ENCODE measurements at regions not wholly inside any gene's neighbourhood (a gene's known extent, or its start where the extent isn't known, plus 50 kb on each side); places are given as distances from the start of the nearest gene placed in this dataset.
"Not testable (repeated sequence)": the region's sequence is repeated elsewhere in the genome, so short reads cannot be mapped to it uniquely, and the experiment has no call there.

DNA sequence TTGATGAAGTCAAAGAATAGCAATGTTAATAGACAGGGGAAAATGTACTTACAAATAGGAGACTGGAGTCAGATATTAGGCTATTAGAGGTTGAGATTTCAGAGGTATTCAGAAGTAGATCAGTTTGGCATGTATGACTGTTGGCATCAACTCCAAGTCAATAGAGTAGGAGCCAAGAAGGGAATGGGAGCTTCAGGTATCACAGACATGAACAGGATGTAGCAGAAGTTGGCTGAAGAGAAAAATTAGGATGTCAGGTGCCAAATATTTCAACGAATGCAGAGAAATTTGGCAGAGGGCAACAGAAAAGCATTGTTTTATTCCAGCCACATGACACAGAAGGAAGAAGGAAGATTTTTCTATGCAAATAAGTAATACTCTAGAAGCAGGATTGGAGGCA is 69.7 kb downstream of the GLYATL1 start:
- ATAC-seq (ENCODE audit: low read depth): no peak
- Mint-ChIP-seq H3K9me3 (no peaks in the 10 kb centered on the region), H3K27ac (no peak overlapping the region), H3K4me3 (no peak overlapping the region), H3K4me1 (no peaks in the 10 kb centered on the region), H3K36me3 (no peaks in the 10 kb centered on the region), H3K27me3 (peaks cover 16% of the 10 kb centered on the region)
- POLR2A ChIA-PET: no interaction called here
- DNase-seq: no peak

DNA sequence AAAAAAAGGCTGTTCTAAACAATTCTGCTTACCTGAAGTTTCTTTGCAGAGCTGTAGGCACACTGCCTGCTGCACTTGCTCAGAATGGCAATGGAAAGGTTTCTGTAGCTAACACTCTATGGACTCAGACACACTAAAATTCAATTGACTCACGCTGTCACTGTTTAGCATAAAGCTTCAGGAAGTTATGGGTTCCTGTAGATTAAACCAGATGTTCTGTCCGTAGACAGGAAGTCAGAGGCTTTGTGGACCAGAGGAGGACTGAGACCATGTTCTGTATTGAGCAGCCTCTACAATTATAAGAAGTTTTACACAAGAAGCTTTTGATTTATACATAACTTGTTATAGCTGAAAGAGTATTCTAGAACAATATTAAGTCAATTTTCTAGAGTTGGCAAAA is 70.4 kb downstream of the GLYATL1 start:
- no peak overlapping the region for H3K4me3 Mint-ChIP-seq
- ATAC-seq (ENCODE audit: low read depth): no peak
- DNase-seq: no peak
- no peak overlapping the region for H3K27ac Mint-ChIP-seq
- POLR2A ChIA-PET: no interaction called here
- peaks cover 16% of the 10 kb centered on the region for H3K27me3 Mint-ChIP-seq
- H3K9me3 Mint-ChIP-seq: no peaks in the 10 kb centered on the region
- no peaks in the 10 kb centered on the region for H3K36me3 Mint-ChIP-seq
- H3K4me1 Mint-ChIP-seq: no peaks in the 10 kb centered on the region

GRCh38 chr11:59010708-59011107 is 71.4 kb downstream of the GLYATL1 start:
- POLR2A ChIA-PET: interaction anchor here (0.6 kb wide), 1 partner anchor 1019 kb away, joined by 3 read pairs; no protein-coding TSS in a partner anchor
- Mint-ChIP-seq H3K27me3 (peaks cover 16% of the 10 kb centered on the region), H3K4me3 (no peak overlapping the region), H3K9me3 (no peaks in the 10 kb centered on the region), H3K27ac (no peak overlapping the region), H3K4me1 (no peaks in the 10 kb centered on the region), H3K36me3 (no peaks in the 10 kb centered on the region)
- ATAC-seq (ENCODE audit: low read depth) (no peak), DNase-seq (no peak)

DNA sequence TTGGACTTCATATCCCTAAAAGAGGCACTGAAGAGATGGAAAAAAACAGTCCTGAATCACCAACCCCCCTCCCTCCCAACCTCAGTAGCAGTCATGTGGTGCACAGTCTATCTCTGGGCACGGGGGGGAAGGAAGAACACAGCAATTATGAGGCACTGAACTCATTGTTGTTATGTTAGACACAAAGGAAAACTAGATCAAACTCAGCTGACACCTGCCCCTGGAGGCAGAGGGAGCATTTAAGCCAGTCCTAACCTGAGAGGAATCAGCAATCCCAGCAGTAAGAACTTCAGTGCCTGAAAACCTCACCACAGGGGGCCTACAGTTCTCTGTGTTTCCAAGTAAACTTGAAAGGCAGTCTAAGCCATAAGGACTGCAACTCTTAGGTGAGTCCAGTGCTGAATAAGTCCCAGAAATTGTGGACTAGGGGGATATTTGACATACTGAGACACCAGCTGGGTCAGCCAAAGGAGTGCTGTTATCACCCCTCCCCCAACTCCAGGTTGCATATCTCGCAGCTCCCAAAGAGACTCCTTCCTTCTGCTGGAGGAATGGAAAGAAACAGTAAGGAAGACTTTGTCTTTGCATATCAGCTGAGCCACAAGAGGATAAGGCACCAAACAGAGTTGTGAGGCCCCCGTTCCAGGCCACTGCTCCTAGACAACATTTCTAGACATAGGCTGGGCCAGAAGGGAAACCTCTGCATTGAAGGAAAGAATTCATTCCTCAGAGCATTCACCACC is 72.5 kb downstream of the GLYATL1 start:
- no peaks in the 10 kb centered on the region for H3K4me1 Mint-ChIP-seq
- H3K9me3 Mint-ChIP-seq: no peaks in the 10 kb centered on the region
- H3K36me3 Mint-ChIP-seq: no peaks in the 10 kb centered on the region
- H3K27me3 Mint-ChIP-seq: peaks cover 16% of the 10 kb centered on the region
- DNase-seq: no peak
- no peak for ATAC-seq (ENCODE audit: low read depth)
- H3K4me3 Mint-ChIP-seq: no peak overlapping the region
- no peak overlapping the region for H3K27ac Mint-ChIP-seq
- POLR2A ChIA-PET: no interaction called here

DNA sequence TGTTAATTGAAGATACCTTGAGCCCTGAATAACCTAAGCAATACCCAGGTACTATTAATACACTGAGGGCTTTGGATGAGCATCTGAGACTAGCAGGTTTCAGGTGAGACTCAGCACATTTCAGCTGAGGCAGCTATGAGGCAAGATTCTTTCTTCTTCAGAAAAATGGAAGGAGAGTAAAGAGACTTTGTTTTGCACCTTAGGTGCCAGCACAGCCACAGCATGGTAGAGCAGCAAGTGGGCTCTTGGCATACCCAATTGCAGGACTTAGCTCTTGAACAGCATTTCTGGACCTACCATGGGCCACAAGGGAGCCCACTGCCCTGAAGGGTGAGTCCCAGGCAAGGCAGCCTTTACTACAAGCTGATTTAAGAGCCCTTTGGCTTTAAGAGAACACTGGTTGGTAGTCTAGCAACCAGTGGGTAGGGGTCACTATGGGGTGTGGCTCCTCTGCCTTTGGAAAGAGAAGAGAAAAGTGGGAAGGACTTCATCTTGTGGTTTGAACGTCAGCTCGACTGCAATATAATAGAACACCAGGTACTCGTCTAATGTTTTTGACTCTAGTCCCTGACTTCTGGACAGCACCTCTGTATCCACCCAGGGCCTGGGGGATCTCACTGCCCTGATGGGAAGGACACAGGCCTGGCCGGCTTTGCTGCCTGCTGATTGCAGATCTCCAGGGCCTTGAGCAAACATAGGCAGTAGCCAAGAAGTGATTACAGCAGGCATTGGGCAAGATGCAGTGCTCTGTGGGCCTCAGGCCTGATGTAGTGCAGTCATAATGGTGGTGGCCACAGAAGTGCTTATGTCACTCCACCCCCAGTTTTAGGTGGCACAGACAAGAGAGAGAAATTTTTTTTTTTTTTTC is 73.3 kb downstream of the GLYATL1 start:
- ATAC-seq (ENCODE audit: low read depth) (no peak), DNase-seq (no peak)
- Mint-ChIP-seq H3K27me3 (peaks cover 16% of the 10 kb centered on the region), H3K27ac (no peak overlapping the region), H3K36me3 (no peaks in the 10 kb centered on the region), H3K9me3 (no peaks in the 10 kb centered on the region), H3K4me3 (no peak overlapping the region), H3K4me1 (no peaks in the 10 kb centered on the region)
- POLR2A ChIA-PET: no interaction called here

- peaks cover 4% of the 10 kb centered on the region for H3K27me3 Mint-ChIP-seq
- H3K36me3 Mint-ChIP-seq: no peaks in the 10 kb centered on the region
- ATAC-seq (ENCODE audit: low read depth) (no peak), DNase-seq (no peak)
- H3K4me1 Mint-ChIP-seq: no peaks in the 10 kb centered on the region
- H3K4me3 Mint-ChIP-seq: no peak overlapping the region
- POLR2A ChIA-PET: no interaction called here
- no peaks in the 10 kb centered on the region for H3K9me3 Mint-ChIP-seq
- no peak overlapping the region for H3K27ac Mint-ChIP-seq
Measured at GRCh38 chr11:59025097-59025496, 61.0 kb upstream of the GLYATL1B start.

GRCh38 chr11:59028105-59028504 is 58.0 kb upstream of the GLYATL1B start:
- Mint-ChIP-seq H3K4me1 (no peaks in the 10 kb centered on the region), H3K36me3 (no peaks in the 10 kb centered on the region), H3K27me3 (peaks cover 18% of the 10 kb centered on the region), H3K4me3 (no peak overlapping the region), H3K9me3 (no peaks in the 10 kb centered on the region), H3K27ac (no peak overlapping the region)
- ATAC-seq (ENCODE audit: low read depth) (no peak), DNase-seq (no peak)
- POLR2A ChIA-PET: no interaction called here

DNA sequence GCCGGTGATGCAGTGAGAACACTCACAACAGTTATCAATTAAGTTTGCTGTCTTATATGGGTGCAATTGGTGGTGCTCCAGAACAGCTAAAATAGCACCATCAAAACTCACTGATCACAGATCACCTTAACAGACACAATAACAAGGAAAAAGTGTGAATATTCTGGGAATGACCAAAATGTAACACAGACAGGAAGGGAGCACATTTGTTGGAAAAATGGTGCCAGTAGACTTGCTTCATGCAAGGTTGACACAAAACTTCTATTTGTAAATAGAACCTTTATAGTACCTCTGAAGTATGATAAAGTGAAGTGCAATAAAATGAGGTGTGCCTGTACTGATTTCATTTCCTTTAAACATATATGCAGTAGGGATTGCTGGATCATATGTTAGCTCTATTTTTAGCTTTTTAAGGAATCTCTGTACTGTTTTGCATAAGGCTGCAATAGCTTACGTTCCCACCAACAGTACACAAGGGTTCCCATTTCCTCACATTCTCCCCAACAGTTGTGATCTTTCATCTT is 56.7 kb upstream of the GLYATL1B start:
- Mint-ChIP-seq H3K9me3 (no peaks in the 10 kb centered on the region), H3K4me1 (no peaks in the 10 kb centered on the region), H3K36me3 (no peaks in the 10 kb centered on the region), H3K27me3 (peaks cover 30% of the 10 kb centered on the region), H3K4me3 (no peak overlapping the region), H3K27ac (no peak overlapping the region)
- DNase-seq: no peak
- POLR2A ChIA-PET: no interaction called here
- no peak for ATAC-seq (ENCODE audit: low read depth)

DNA sequence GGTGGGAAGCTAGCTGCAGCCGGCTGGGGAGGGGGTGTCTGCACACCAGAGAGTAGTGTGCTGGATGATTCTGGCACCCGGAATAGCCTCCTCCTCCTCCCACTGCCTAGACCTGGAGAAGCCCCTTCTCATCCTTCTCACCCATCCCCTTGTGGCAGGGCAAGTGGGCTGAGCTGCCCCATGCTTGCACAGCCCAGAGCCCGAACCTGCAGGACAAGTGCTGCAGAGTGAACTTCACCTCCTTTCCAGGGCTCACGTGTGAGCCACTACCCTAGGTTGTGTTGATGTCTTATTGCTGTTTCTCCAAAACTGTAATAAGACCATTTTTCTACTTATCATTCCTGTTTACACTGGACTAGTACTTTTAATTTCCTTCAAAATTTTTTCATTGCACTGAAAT is 56.1 kb upstream of the GLYATL1B start:
- H3K4me3 Mint-ChIP-seq: no peak overlapping the region
- no peaks in the 10 kb centered on the region for H3K9me3 Mint-ChIP-seq
- H3K27me3 Mint-ChIP-seq: peaks cover 36% of the 10 kb centered on the region
- no peak overlapping the region for H3K27ac Mint-ChIP-seq
- no peaks in the 10 kb centered on the region for H3K4me1 Mint-ChIP-seq
- no peak for ATAC-seq (ENCODE audit: low read depth)
- POLR2A ChIA-PET: no interaction called here
- no peak for DNase-seq
- no peaks in the 10 kb centered on the region for H3K36me3 Mint-ChIP-seq

DNA sequence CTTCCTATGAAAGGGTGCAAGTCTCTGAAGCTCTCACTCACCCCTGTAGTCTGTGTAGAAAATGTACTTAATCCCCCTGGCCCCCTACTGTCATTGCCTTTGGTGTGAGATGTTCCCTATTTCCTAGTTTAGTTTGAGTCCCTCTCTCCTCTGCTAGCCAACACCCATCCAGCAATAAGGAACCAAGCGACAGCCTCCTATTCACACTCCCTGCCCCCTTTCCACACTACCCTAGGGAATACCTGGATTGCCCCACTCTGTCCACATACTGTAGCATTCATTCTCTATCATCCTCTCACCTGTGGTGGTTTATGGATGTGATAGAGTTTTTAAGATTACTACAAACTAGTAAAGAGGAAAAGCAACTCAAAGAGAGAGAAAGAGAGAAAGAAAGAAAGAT is 54.4 kb upstream of the GLYATL1B start:
- H3K4me1 Mint-ChIP-seq; ATAC-seq (ENCODE audit: low read depth); H3K4me3 Mint-ChIP-seq; H3K9me3 Mint-ChIP-seq; DNase-seq; POLR2A ChIA-PET; H3K27ac Mint-ChIP-seq; H3K36me3 Mint-ChIP-seq: not testable (repeated sequence)
- peaks cover 36% of the 10 kb centered on the region for H3K27me3 Mint-ChIP-seq
